A549 (cell line): ENCODE measurements at regions not wholly inside any gene's neighbourhood (a gene's known extent, or its start where the extent isn't known, plus 50 kb on each side); places are given as distances from the start of the nearest gene placed in this dataset.

Experiments
- BCL3 ChIP-seq: fragments of >200 bp; sonication (Bioruptor Twin); formaldehyde crosslinking; IDR thresholded peaks from 3 replicates; pipeline ENCODE4 v1.6.1; 2016
- BHLHE40 ChIP-seq: IDR thresholded peaks from 2 replicates; pipeline ENCODE4 v1.6.1; 2012; ENCODE audit warnings: low read depth, low read length, inconsistent platforms
- CEBPB ChIP-seq, 2 experiments: fragments of >200 bp in 1 of 2; sonication (Bioruptor Twin) in 1 of 2; formaldehyde crosslinking in 1 of 2; IDR thresholded peaks; 2 replicates each; pipeline ENCODE4 v1.6.1; 2012 to 2016
- CTCF ChIP-seq: fragments of >200 bp; sonication (Bioruptor Twin); formaldehyde crosslinking; IDR thresholded peaks from 3 replicates; pipeline ENCODE4 v1.5.1; 2016
- E2F6 ChIP-seq: IDR thresholded peaks from 2 replicates; pipeline ENCODE4 v1.6.1; 2012; ENCODE audit warnings: low read depth, borderline replicate concordance
- EP300 ChIP-seq, 2 experiments: fragments of >200 bp; sonication (Bioruptor Twin); formaldehyde crosslinking; IDR thresholded peaks; 2 replicates in 1 of 2; 3 replicates in 1 of 2; pipeline ENCODE4 v1.6.1; 2016 to 2017
- FOSB ChIP-seq: fragments of 250-450 bp; sonication (Bioruptor Pico); IDR thresholded peaks from 2 replicates; pipeline ENCODE4 v1.5.0; 2020; ENCODE audit warnings: mild to moderate bottlenecking, moderate library complexity
- NR3C1 ChIP-seq: fragments of >200 bp; sonication (Bioruptor Twin); formaldehyde crosslinking; IDR thresholded peaks from 3 replicates; pipeline ENCODE4 v1.6.1; 2017
- POLR2A ChIP-seq: IDR thresholded peaks from 2 replicates; pipeline ENCODE4 v1.6.1; 2012; ENCODE audit warnings: mild to moderate bottlenecking, low read length
- RAD21 ChIP-seq, 2 experiments: fragments of >200 bp in 1 of 2; sonication (Bioruptor Twin) in 1 of 2; formaldehyde crosslinking in 1 of 2; IDR thresholded peaks in 1 of 2; conservative IDR thresholded peaks in 1 of 2; 2 replicates in 1 of 2; 3 replicates in 1 of 2; pipeline ENCODE4 v1.6.1; 2012 to 2018; ENCODE audit warnings: inconsistent platforms in 1 of 2
- SREBF2 ChIP-seq: fragments of 450-650 bp; IDR thresholded peaks from 2 replicates; pipeline ENCODE4 v1.6.1; 2014; ENCODE audit warnings: mild to moderate bottlenecking, moderate library complexity
- TP53 ChIP-seq: fragments of 250-450 bp; sonication (Bioruptor Pico); IDR thresholded peaks from 2 replicates; pipeline ENCODE4 v1.5.0; 2021; ENCODE audit warnings: mild to moderate bottlenecking, moderate library complexity
- USF2 ChIP-seq: fragments of 450-650 bp; IDR thresholded peaks from 2 replicates; pipeline ENCODE4 v1.6.1; 2014; ENCODE audit warnings: antibody characterized with exemption
- ZC3H11A ChIP-seq: fragments of 450-650 bp; IDR thresholded peaks from 2 replicates; pipeline ENCODE4 v1.6.1; 2014; ENCODE audit warnings: antibody characterized with exemption, mild to moderate bottlenecking

- TF ChIP-seq CEBPB (IDR thresholded peaks at IDR 0.05) (no peak), BHLHE40 (no peak), USF2 (no peak), POLR2A (no peak), RAD21 (conservative IDR thresholded peaks at IDR 0.05 in 1 of 2, IDR thresholded peaks at IDR 0.05 in 1 of 2) (no peak), CTCF (no peak), ZC3H11A (no peak), FOSB (no peak), EP300 (IDR thresholded peaks at IDR 0.05) (no peak), TP53 (CRISPR knock-in tag) (no peak), NR3C1 (no peak), SREBF2 (no peak), E2F6 (no peak), BCL3 (no peak)
Measured at GRCh38 chr5:56632199-56632598, 183.2 kb upstream of the MAP3K1 start.
